CD14-positive monocyte (primary cell): ENCODE measurements at regions not wholly inside any gene's neighbourhood (a gene's known extent, or its start where the extent isn't known, plus 50 kb on each side); places are given as distances from the start of the nearest gene placed in this dataset.

Experiments
- DNase-seq, 3 donors: peaks; one replicate each; pipeline ENCODE4 v3.0.0-alpha.2; 2011 to 2022
- H2AFZ ChIP-seq: 2 replicates; pipeline ENCODE4 v1.6.0; 2012; ENCODE audit warnings: mild to moderate bottlenecking, low read depth, low read length, inconsistent platforms; ENCODE audit not compliant: insufficient read depth, poor library complexity, severe bottlenecking
- H3K27ac ChIP-seq, 2 donors: 1 replicate in 1 of 2; 2 replicates in 1 of 2; pipeline ENCODE4 v1.5.1; 2012 to 2013; ENCODE audit warnings: low read length in 2 of 2, control low read depth in 1 of 2, inconsistent platforms in 1 of 2, low read depth in 1 of 2, mild to moderate bottlenecking in 1 of 2
- H3K27me3 ChIP-seq, 2 donors: one replicate each; pipeline versions ENCODE4 v1.6.0 to v1.6.1; 2011 to 2013; ENCODE audit warnings: low read length in 2 of 2; ENCODE audit not compliant: control insufficient read depth in 2 of 2, insufficient read depth in 2 of 2
- H3K36me3 ChIP-seq, 2 donors: replicated peaks in 1 of 2; 1 replicate in 1 of 2; 2 replicates in 1 of 2; pipeline versions ENCODE4 v1.5.1 to v1.6.1; 2012 to 2013; ENCODE audit warnings: low read length in 2 of 2, control low read depth in 1 of 2, inconsistent platforms in 1 of 2, mild to moderate bottlenecking in 1 of 2; ENCODE audit not compliant: insufficient read depth in 2 of 2, control insufficient read depth in 1 of 2
- H3K4me1 ChIP-seq, 2 donors: 1 replicate in 1 of 2; 2 replicates in 1 of 2; pipeline versions ENCODE4 v1.5.1 to v1.6.1; 2012 to 2013; ENCODE audit warnings: low read length in 2 of 2, control low read depth in 1 of 2, inconsistent platforms in 1 of 2, mild to moderate bottlenecking in 1 of 2, moderate library complexity in 1 of 2; ENCODE audit not compliant: insufficient read depth in 2 of 2, control insufficient read depth in 1 of 2
- H3K4me2 ChIP-seq: replicated peaks from 2 replicates; pipeline ENCODE3; 2012; ENCODE audit warnings: low read length, moderate library complexity, mild to moderate bottlenecking; ENCODE audit not compliant: poor library complexity, severe bottlenecking; ENCODE audit errors: extremely low read depth
- H3K4me3 ChIP-seq, 3 experiments: fragments of 200-600 bp in 1 of 3; sonication (generic) in 1 of 3; replicated peaks in 1 of 3; 1 replicate in 2 of 3; 2 replicates in 1 of 3; pipeline ENCODE4 v1.5.1; 2011 to 2013; ENCODE audit warnings: low read length in 3 of 3, mild to moderate bottlenecking in 3 of 3, control low read depth in 2 of 3, low read depth in 2 of 3, inconsistent platforms in 1 of 3, moderate library complexity in 1 of 3
- H3K79me2 ChIP-seq: 2 replicates; pipeline ENCODE4 v1.6.0; 2012; ENCODE audit warnings: mild to moderate bottlenecking, control low read depth, inconsistent platforms, low read length, moderate library complexity; ENCODE audit not compliant: insufficient read depth
- H3K9ac ChIP-seq: 2 replicates; pipeline ENCODE4 v1.6.0; 2017; ENCODE audit warnings: low read length, mild to moderate bottlenecking; ENCODE audit not compliant: insufficient read depth, poor library complexity, severe bottlenecking
- H3K9me3 ChIP-seq, 2 donors: replicated peaks in 1 of 2; 1 replicate in 1 of 2; 2 replicates in 1 of 2; pipeline versions ENCODE4 v1.5.1 to v1.6.1; 2012 to 2013; ENCODE audit warnings: low read length in 2 of 2, control low read depth in 1 of 2; ENCODE audit not compliant: control insufficient read depth in 1 of 2, insufficient read depth in 1 of 2
- H4K20me1 ChIP-seq: 2 replicates; pipeline ENCODE4 v1.6.0; 2012; ENCODE audit warnings: mild to moderate bottlenecking, low read length, control low read depth, moderate library complexity; ENCODE audit not compliant: insufficient read depth
- H3K27ac Mint-ChIP-seq, 7 donors: one replicate each; pipeline ENCODE4 v1.8.0; 2020; ENCODE audit warnings: mild to moderate bottlenecking in 7 of 7, mixed read lengths in 7 of 7, moderate library complexity in 6 of 7, inconsistent platforms in 2 of 7
- H3K27me3 Mint-ChIP-seq, 3 donors: one replicate each; pipeline ENCODE4 v1.8.0; 2021 to 2022; ENCODE audit warnings: low read depth in 3 of 3, mild to moderate bottlenecking in 3 of 3, mixed read lengths in 3 of 3, moderate library complexity in 3 of 3, inconsistent platforms in 1 of 3
- H3K36me3 Mint-ChIP-seq, 2 donors: one replicate each; pipeline ENCODE4 v1.8.0; 2020; ENCODE audit warnings: mixed read lengths in 2 of 2, inconsistent platforms in 1 of 2, mild to moderate bottlenecking in 1 of 2
- H3K4me1 Mint-ChIP-seq: one replicate; pipeline ENCODE4 v1.8.0; 2020; ENCODE audit warnings: mild to moderate bottlenecking, mixed read lengths
- H3K4me3 Mint-ChIP-seq, 2 donors: one replicate each; pipeline ENCODE4 v1.8.0; 2020; ENCODE audit warnings: mild to moderate bottlenecking in 2 of 2, mixed read lengths in 2 of 2, moderate library complexity in 1 of 2
- H3K9me3 Mint-ChIP-seq, 7 donors: one replicate each; pipeline ENCODE4 v1.8.0; 2020 to 2022; ENCODE audit warnings: mixed read lengths in 7 of 7, mild to moderate bottlenecking in 6 of 7, moderate library complexity in 6 of 7, inconsistent platforms in 2 of 7
- WGBS: methylation state at CpG from one replicate; pipeline ENCODE4 v1.1.5; 2013; ENCODE audit warnings: missing lambda C conversion rate; ENCODE audit not compliant: insufficient coverage; 5-methylcytosine and 5-hydroxymethylcytosine counted together
- intact Hi-C, 2 donors: fragments of 100-400 bp; cut with micrococcal nuclease; formaldehyde crosslinking; loops; one replicate each; pipeline versions ENCODE4 v1.15.0 to v1.15.1; 2023
- TF ChIP-seq, protein P1 (sequence below): fragments of 200-600 bp; IDR thresholded peaks from one replicate; pipeline ENCODE4 v1.8.0; 2022; ENCODE audit warnings: antibody characterized with exemption, mild to moderate bottlenecking

DNA sequence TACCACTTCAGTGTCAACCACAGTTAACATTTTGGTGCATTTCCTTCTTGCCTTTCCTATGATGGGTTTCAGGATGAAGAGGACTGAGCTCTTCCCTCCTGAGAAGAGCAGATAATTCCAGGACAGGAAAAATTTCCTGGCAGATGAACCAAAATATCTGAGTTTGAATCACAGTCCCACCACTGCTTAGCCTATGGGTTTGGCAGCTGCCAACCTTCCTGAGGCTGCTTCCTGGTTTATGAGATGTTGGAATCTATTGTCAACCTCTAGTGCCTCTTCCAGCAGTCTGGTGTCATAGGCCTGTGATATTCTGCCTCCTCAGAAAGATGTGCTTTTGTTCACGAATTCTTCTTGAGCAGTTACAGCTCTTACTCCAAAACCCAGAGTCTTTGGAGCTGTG, 197.4 kb upstream of the FRMD6 start:
- Histone ChIP-seq H3K9ac (no peak overlapping the region), H3K9me3 (no peaks in the 10 kb centered on the region), H3K27me3 (no peaks in the 10 kb centered on the region), H3K36me3 (no peaks in the 10 kb centered on the region), H2AFZ (no peak overlapping the region), H3K27ac (no peak overlapping the region), H3K79me2 (no peaks in the 10 kb centered on the region), H3K4me3 (no peak overlapping the region), H4K20me1 (no peaks in the 10 kb centered on the region), H3K4me2 (no peak overlapping the region), H3K4me1 (no peaks in the 10 kb centered on the region)
- intact Hi-C loops = no loop called here
- no peak for DNase-seq
- no peak overlapping the region for H3K4me3 Mint-ChIP-seq
- no peaks in the 10 kb centered on the region for H3K36me3 Mint-ChIP-seq
- no peaks in the 10 kb centered on the region for H3K4me1 Mint-ChIP-seq
- H3K27ac Mint-ChIP-seq = no peak overlapping the region
- peaks cover 0 to 4% (median 2%) of the 10 kb centered on the region in 7 donors for H3K9me3 Mint-ChIP-seq
- TF ChIP-seq, protein P1, sequence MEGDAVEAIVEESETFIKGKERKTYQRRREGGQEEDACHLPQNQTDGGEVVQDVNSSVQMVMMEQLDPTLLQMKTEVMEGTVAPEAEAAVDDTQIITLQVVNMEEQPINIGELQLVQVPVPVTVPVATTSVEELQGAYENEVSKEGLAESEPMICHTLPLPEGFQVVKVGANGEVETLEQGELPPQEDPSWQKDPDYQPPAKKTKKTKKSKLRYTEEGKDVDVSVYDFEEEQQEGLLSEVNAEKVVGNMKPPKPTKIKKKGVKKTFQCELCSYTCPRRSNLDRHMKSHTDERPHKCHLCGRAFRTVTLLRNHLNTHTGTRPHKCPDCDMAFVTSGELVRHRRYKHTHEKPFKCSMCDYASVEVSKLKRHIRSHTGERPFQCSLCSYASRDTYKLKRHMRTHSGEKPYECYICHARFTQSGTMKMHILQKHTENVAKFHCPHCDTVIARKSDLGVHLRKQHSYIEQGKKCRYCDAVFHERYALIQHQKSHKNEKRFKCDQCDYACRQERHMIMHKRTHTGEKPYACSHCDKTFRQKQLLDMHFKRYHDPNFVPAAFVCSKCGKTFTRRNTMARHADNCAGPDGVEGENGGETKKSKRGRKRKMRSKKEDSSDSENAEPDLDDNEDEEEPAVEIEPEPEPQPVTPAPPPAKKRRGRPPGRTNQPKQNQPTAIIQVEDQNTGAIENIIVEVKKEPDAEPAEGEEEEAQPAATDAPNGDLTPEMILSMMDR = no peak
- H3K27me3 Mint-ChIP-seq = peaks cover 0 to 2% (median 2%) of the 10 kb centered on the region in 3 donors
- no CpG with 5 or more reads among the region's 1 CpG for WGBS

DNA sequence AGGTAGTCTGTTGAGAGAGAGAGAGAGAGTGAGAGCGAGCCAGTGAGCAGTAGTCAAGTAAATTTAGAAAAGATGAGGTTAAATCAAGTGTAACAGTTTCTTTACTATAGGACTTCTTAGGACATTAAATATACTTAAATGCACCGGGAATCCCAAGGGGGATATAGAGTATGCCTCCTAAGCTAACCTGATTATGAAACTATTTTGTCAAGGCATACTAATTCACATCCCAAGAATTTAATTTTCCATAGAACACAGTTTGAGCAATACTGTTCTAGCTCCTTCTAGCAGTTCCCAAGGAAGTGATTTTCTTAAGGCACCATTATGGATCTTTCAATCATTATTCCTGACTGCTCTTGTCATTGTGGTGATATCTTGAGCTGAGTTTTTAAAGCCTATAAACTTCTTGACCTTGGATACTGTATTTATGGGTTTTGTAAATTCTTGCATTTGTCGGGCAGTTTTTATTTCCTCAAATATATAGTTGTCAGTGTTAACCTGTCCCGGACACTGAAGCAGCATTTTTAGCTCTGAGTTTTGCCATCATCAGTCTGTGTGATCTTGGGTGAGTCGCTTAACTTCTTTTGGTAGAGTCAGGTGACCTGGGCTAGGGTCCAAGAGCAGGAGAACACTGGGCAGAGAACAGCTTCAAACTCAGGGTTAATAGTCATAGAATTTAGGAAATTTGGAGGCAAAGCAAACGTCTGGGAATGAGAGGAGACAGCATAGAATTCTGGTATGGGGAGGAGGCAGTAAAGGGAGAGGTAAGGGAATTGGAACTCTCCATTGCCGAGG, 196.5 kb upstream of the FRMD6 start:
- Mint-ChIP-seq H3K27me3 (peaks cover 0 to 2% (median 2%) of the 10 kb centered on the region in 3 donors), H3K36me3 (no peaks in the 10 kb centered on the region), H3K9me3 (peaks cover 0 to 4% (median 2%) of the 10 kb centered on the region in 7 donors), H3K4me3 (no peak overlapping the region), H3K27ac (no peak overlapping the region), H3K4me1 (no peaks in the 10 kb centered on the region)
- no peaks in the 10 kb centered on the region for H3K79me2 ChIP-seq
- H3K36me3 ChIP-seq = no peaks in the 10 kb centered on the region
- H3K9ac ChIP-seq = no peak overlapping the region
- no peak overlapping the region for H3K4me3 ChIP-seq
- H3K27me3 ChIP-seq = no peaks in the 10 kb centered on the region
- H2AFZ ChIP-seq = no peak overlapping the region
- no peak overlapping the region for H3K4me2 ChIP-seq
- no peaks in the 10 kb centered on the region for H4K20me1 ChIP-seq
- TF ChIP-seq, protein P1 = no peak
- no peak overlapping the region for H3K27ac ChIP-seq
- no peaks in the 10 kb centered on the region for H3K4me1 ChIP-seq
- WGBS = 86% methylated on average over 4 of the region's 7 CpGs
- no peak for DNase-seq
- intact Hi-C loops = no loop called here
- no peaks in the 10 kb centered on the region for H3K9me3 ChIP-seq
